ENCODE measurements at regions not wholly inside any gene's neighbourhood (a gene's known extent, or its start where the extent isn't known, plus 50 kb on each side); places are given as distances from the start of the nearest gene placed in this dataset.

GRCh38 chr2:15783489-15783888 is 156.9 kb upstream of the MYCN start:
- TF ChIP-seq, protein P1, sequence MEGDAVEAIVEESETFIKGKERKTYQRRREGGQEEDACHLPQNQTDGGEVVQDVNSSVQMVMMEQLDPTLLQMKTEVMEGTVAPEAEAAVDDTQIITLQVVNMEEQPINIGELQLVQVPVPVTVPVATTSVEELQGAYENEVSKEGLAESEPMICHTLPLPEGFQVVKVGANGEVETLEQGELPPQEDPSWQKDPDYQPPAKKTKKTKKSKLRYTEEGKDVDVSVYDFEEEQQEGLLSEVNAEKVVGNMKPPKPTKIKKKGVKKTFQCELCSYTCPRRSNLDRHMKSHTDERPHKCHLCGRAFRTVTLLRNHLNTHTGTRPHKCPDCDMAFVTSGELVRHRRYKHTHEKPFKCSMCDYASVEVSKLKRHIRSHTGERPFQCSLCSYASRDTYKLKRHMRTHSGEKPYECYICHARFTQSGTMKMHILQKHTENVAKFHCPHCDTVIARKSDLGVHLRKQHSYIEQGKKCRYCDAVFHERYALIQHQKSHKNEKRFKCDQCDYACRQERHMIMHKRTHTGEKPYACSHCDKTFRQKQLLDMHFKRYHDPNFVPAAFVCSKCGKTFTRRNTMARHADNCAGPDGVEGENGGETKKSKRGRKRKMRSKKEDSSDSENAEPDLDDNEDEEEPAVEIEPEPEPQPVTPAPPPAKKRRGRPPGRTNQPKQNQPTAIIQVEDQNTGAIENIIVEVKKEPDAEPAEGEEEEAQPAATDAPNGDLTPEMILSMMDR (IDR thresholded peaks at IDR 0.05): no peak
- TF ChIP-seq POLR2A (IDR thresholded peaks at IDR 0.05): no peak

Measured in thyroid gland (tissue), 4 donors.